Cardiac fibroblast (primary cell): ENCODE measurements at regions not wholly inside any gene's neighbourhood (a gene's known extent, or its start where the extent isn't known, plus 50 kb on each side); places are given as distances from the start of the nearest gene placed in this dataset.
A peak's percentile ranks its signal among the peaks of the same experiment; 100 is the strongest.

Source experiments
- DNase-seq, 2 donors: peaks; one replicate each; pipeline versions ENCODE4 v3.0.0 to v3.0.0-alpha.2; 2010; ENCODE audit warnings: low read depth in 2 of 2
- H3K4me3 ChIP-seq, 2 donors: replicated peaks in 1 of 2; 1 replicate in 1 of 2; 2 replicates in 1 of 2; pipeline ENCODE4 v1.5.1; 2011; ENCODE audit warnings: low read depth in 2 of 2, low read length in 2 of 2, mild to moderate bottlenecking in 2 of 2, moderate library complexity in 1 of 2
- TF ChIP-seq, protein P1 (sequence below): IDR thresholded peaks from one replicate; pipeline ENCODE4 v1.5.1; 2011; ENCODE audit warnings: low read depth, mild to moderate bottlenecking, low read length, inconsistent platforms

- DNase-seq: no peak
- TF ChIP-seq, protein P1, sequence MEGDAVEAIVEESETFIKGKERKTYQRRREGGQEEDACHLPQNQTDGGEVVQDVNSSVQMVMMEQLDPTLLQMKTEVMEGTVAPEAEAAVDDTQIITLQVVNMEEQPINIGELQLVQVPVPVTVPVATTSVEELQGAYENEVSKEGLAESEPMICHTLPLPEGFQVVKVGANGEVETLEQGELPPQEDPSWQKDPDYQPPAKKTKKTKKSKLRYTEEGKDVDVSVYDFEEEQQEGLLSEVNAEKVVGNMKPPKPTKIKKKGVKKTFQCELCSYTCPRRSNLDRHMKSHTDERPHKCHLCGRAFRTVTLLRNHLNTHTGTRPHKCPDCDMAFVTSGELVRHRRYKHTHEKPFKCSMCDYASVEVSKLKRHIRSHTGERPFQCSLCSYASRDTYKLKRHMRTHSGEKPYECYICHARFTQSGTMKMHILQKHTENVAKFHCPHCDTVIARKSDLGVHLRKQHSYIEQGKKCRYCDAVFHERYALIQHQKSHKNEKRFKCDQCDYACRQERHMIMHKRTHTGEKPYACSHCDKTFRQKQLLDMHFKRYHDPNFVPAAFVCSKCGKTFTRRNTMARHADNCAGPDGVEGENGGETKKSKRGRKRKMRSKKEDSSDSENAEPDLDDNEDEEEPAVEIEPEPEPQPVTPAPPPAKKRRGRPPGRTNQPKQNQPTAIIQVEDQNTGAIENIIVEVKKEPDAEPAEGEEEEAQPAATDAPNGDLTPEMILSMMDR: no peak
- no peak overlapping the region for H3K4me3 ChIP-seq
Measured at GRCh38 chr5:73279805-73280204, 106.8 kb downstream of the TMEM174 start.

GRCh38 chr5:73278693-73279092 is 105.7 kb downstream of the TMEM174 start:
- no peak overlapping the region for H3K4me3 ChIP-seq
- no peak for DNase-seq
- TF ChIP-seq, protein P1: no peak

DNA sequence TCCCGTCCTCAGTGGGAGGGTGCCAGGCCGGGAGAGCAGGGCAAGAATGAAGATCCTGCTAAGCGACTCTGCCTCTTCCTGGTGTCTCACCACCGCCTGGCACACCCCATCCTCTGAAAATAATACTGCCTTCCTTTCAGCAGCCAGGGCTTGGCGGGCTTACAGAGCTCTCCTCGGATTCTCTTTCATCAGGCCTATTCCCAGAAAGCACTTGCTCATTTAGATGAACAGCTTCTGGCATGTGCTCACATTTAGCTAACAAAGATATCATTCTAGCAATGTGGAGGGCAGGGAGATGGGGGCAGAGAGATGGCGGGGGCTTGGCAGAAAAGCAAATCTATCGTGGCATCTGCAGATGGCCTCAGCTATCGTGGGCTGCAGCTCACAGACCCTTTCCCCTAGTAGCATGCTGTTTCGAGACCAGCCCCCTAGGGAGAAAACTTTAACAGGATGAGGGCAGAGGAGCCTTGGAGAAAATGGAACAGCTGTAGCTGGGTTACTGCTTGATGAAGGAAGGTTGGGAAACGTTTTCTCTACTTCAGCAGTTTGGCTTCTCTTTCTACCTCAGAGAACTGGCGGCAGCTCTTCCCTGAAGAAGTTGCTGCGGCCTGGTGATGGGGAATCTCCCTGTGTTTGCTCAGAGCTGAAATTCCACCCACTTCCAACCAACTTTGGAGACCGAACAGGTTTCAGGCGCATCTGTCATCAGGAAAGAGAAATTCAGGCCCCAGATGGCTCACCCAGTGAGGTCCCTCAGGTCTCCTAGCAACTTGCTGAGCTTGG is 102.1 kb downstream of the TMEM174 start:
- TF ChIP-seq, protein P1: no peak
- peak in 1 of 2 donors; percentile 31 for DNase-seq
- no peak overlapping the region for H3K4me3 ChIP-seq

- TF ChIP-seq, protein P1: no peak
- H3K4me3 ChIP-seq: no peak overlapping the region
- no peak for DNase-seq
Measured at GRCh38 chr5:73274121-73274520, 101.1 kb downstream of the TMEM174 start.

DNA sequence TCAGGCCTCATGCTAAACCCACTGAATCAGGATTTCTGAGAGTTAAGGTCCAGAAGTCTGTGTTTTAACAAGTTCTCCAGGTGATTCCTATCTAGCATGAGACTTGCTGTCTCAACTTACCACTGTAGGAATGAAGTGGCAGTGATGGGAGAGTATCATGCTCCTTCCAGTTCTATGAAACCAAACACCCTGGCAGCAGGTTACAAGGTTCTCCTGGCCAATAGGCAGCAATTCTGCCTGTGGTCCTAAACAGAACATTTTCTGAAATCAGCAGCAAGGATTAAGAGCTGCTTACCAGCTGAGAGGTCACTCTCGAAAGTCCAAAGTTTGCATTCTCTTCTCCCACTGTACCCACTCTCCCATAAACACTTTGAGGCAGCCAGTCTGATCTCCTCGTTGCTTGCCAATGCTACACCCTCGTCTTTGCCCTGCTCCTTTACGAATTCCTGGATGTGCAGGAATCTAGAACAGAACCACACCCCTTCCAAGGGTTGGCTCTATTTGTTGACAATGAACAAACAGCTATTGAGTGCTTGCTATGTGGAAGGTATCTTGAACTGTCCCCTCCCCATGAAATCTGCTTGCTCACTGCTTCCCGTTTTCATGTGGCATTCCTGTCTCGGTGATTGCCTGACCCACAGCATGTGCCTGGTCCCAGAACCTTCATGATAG is 100.5 kb downstream of the TMEM174 start:
- TF ChIP-seq, protein P1: no peak
- no peak for DNase-seq

GRCh38 chr5:73272351-73272750 is 99.4 kb downstream of the TMEM174 start:
- H3K4me3 ChIP-seq: no peak overlapping the region
- DNase-seq: no peak
- TF ChIP-seq, protein P1: no peak

More for the DNA sequence above, 100.5 kb downstream of the TMEM174 start:
- no peak overlapping the region for H3K4me3 ChIP-seq
